Ishikawa (cell line): ENCODE measurements at regions not wholly inside any gene's neighbourhood (a gene's known extent, or its start where the extent isn't known, plus 50 kb on each side); places are given as distances from the start of the nearest gene placed in this dataset.

Experiments used
- CEBPB ChIP-seq: IDR thresholded peaks from 2 replicates; pipeline ENCODE4 v1.6.1; 2012
- EGR1 ChIP-seq: IDR thresholded peaks from 2 replicates; pipeline ENCODE4 v1.6.1; 2012
- EP300 ChIP-seq: IDR thresholded peaks from 2 replicates; pipeline ENCODE4 v1.6.1; 2012; ENCODE audit warnings: borderline replicate concordance
- MAX ChIP-seq: IDR thresholded peaks from 2 replicates; pipeline ENCODE4 v1.6.1; 2012
- RAD21 ChIP-seq: IDR thresholded peaks from 2 replicates; pipeline ENCODE4 v1.6.1; 2012; ENCODE audit warnings: low read depth
- TAF1 ChIP-seq: IDR thresholded peaks from 2 replicates; pipeline ENCODE4 v1.6.1; 2012; ENCODE audit warnings: low read depth, mild to moderate bottlenecking
- TEAD4 ChIP-seq: IDR thresholded peaks from 2 replicates; pipeline ENCODE4 v1.6.1; 2012
- YY1 ChIP-seq: IDR thresholded peaks from 2 replicates; pipeline ENCODE4 v1.6.1; 2012; ENCODE audit warnings: low read depth
- ZBTB7A ChIP-seq: IDR thresholded peaks from 2 replicates; pipeline ENCODE4 v1.6.1; 2012; ENCODE audit warnings: low read depth

GRCh38 chrX:43313035-43313434, 343.1 kb upstream of the MAOA start:
- TF ChIP-seq RAD21 (no peak), ZBTB7A (no peak), EGR1 (no peak), TEAD4 (no peak), TAF1 (no peak), YY1 (no peak), EP300 (no peak), CEBPB (peak; percentile 59; the same call in 1 of the 2 replicates), MAX (no peak)
